ENCODE measurements at regions not wholly inside any gene's neighbourhood (a gene's known extent, or its start where the extent isn't known, plus 50 kb on each side); places are given as distances from the start of the nearest gene placed in this dataset.

GRCh38 chr14:101362529-101363260, 198.6 kb upstream of the DIO3 start:
- no peak for DNase-seq

- no peak for DNase-seq
These were observed 198.1 kb upstream of the DIO3 start for GRCh38 chr14:101363261-101363555.

GRCh38 chr14:101363880-101364391, 197.4 kb upstream of the DIO3 start:
- DNase-seq = no peak

GRCh38 chr14:101364503-101365328, 196.6 kb upstream of the DIO3 start:
- DNase-seq = no peak

GRCh38 chr14:101365329-101366158, 195.8 kb upstream of the DIO3 start:
- no peak for DNase-seq

- no peak for DNase-seq
These were observed 193.7 kb upstream of the DIO3 start for GRCh38 chr14:101367421-101368261.

- no peak for DNase-seq
These were observed 192.7 kb upstream of the DIO3 start for GRCh38 chr14:101368629-101369028.

- no peak for DNase-seq
These were observed 191.9 kb upstream of the DIO3 start for GRCh38 chr14:101369194-101369915.

- DNase-seq = no peak
These were observed 191.2 kb upstream of the DIO3 start for GRCh38 chr14:101369916-101370592.

GRCh38 chr14:101370593-101371569, 190.4 kb upstream of the DIO3 start:
- DNase-seq = no peak

- DNase-seq = no peak
These were observed 189.2 kb upstream of the DIO3 start for GRCh38 chr14:101371799-101372793.

GRCh38 chr14:101372894-101373620, 188.2 kb upstream of the DIO3 start:
- DNase-seq = no peak

GRCh38 chr14:101373690-101374295, 187.5 kb upstream of the DIO3 start:
- no peak for DNase-seq

GRCh38 chr14:101374373-101375338, 186.6 kb upstream of the DIO3 start:
- DNase-seq = no peak

GRCh38 chr14:101377069-101377468, 184.2 kb upstream of the DIO3 start:
- no peak for DNase-seq

- no peak for DNase-seq
These were observed 181.5 kb upstream of the DIO3 start for GRCh38 chr14:101379842-101380241.
